HG03469 (cell line): ENCODE measurements at regions not wholly inside any gene's neighbourhood (a gene's known extent, or its start where the extent isn't known, plus 50 kb on each side); places are given as distances from the start of the nearest gene placed in this dataset.

ENCODE experiments used
- ATAC-seq: cut with Tn5 transposase; IDR thresholded peaks from one replicate; pipeline ENCODE4 v1.9.1; 2021; ENCODE audit warnings: mild to moderate bottlenecking, moderate library complexity, moderate number of reproducible peaks; ENCODE audit not compliant: unreplicated experiment

DNA sequence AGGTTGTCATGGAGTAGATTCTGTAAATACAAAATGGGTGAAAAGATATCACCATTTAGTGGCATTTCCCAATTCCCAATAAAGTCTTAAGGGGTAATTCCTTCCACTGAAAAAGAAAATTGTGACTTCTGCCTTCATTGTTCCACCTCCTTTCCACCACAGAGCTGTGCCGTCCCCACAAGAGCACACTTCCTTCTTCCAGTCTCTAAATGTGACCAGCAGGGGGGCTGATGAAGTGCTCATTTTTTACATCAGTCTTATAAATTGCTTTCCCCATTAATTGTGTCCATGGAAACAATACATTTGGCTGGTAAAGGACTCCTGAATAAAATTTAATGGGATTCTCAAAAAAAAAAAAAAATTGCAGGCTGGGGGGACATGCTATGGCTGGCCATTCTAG lies 260.8 kb upstream of the PSMD7 start:
- ATAC-seq = no peak

DNA sequence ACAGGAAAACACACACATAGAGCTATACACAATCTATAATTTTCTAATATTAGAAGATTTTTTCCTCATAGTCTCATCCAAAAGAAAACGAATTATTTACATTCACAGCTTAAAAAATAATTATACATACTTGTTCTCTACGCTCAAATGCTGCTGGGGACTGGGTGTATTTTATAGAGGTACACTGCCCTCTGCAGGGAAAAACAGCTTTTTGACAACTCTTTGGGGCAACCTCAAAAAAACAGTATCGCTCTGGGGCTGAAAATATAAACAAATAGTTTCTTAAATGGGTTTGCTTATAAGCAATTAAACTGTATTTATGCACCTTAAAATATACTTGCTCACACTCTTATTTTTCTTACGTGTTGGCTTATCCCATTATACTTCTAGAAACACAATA lies 261.8 kb upstream of the PSMD7 start:
- ATAC-seq = no peak

DNA sequence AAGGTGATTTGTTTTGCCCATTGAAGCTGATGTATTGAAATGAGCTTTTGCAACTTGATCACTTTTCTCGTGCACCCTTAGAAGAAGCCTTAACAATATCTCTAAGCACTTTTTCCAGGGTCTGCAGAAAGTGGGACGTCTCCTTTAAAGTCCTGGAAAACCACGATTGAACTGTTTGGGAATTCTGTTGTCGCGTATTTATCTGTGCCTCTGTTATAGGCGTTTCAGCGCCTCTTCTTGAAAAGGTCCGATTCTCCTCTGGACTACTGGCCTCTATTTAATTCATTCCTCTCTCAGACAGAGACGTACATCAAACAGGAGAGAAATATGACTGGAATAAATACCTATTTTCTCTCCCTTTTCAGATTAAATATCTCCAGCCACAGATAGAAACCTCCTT lies 262.4 kb upstream of the PSMD7 start:
- no peak for ATAC-seq

DNA sequence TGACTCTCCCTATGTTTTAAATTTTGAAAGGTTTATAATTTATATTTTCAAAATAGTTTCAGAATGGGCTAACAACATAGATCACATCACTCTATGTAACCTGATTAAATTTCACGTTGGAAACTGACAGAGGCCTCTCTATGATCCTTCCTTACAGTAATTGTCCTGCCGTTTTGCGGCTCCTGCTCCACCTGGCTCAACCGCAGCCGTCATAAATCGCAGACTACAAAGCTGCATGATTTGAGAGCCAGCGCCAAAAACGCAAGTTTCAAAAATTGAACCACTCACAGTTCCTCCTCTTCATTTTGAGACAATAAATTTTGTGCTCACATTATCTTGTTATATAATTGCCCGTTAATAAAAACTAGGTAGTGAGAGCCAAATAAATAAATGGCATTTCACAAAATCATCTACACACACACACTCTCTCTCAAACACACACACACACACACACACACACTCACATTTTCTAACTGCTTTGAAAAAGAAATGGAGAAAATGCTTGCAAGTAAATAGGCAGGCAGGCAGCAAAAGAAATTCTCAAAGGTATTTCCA lies 263.1 kb upstream of the PSMD7 start:
- no peak for ATAC-seq

DNA sequence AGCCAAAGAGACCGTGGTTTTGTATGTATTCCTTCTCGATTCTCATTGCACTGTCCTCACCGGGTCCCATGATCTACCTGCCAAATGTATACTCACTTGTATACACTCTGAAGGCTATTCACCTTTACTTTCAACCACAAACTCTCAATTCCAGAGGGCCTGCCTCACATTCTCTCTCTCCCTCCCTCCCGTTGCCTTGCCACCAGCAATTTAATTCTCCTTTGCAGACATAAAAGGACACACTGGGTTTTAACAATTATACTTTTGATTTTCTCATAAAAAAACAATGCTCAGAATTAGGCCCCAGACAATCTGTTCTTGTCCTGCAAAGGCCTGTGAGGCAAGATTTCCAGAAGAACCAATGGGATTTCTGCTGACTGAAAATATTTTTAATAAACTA lies 265.1 kb upstream of the PSMD7 start:
- no peak for ATAC-seq

DNA sequence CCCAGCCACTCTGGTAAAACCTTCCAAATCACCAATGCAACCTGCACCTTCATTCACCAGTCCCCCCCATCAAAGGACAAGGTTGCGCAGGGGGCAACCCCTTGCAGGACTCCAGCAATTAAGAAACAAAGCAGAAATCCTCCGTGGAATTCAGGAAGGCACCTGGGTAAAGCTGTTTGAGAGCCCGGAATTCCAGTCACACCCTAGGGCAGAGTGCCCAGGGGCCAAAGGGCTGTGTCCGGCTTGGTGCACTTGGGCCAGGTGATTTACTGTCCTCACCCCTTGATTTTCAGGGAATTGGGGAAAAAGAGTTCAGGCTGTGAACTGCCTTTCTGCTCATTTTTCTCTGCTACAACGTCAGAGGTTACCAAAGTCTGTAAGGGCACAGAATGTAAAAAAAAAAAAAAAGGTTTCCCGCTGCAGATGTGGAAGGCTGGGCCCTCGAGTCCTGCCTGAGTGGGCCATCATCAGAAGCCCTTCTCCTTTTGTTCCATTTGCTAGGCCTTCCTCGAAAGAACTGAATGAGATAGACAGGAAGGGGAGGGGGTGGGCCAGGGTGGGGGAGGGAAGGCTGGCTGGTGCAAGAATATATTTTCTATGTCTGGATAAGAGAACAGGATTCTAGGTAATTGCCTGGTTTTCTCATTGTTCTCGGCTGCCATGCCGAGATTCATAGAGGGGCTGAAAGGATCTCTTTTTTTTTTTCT lies 266.5 kb upstream of the PSMD7 start:
- ATAC-seq = no peak

DNA sequence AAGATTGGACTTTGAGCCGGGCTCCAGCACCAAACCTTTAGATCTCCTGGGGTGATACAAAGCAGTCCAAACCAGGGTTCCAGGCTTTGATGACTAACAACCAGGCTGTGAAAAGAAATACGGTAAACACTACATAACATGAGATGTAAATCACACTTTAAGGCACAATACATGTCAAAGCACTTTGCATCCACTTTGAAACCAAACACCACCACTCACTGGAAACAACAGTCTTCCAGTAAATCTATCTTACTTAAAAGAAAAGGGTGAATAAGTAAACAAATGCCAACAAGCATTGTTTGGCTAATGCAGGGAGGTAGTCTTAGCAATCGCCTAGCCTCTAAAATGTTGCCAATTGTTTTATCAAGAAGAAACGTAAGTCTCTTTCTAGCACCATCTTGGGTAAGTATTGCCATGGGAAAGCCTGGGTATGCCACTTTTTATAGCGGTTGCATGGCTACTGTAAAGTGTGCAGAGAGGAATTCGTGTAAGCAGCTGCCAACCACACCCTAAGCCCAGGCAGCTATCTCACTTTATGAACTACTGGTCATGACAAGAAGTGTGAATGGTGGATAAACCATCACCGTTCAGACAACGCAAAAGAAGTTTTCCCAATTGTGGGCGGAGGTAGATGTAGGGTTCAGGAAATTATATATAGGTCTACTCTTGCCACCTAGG lies 267.4 kb upstream of the PSMD7 start:
- ATAC-seq = no peak

DNA sequence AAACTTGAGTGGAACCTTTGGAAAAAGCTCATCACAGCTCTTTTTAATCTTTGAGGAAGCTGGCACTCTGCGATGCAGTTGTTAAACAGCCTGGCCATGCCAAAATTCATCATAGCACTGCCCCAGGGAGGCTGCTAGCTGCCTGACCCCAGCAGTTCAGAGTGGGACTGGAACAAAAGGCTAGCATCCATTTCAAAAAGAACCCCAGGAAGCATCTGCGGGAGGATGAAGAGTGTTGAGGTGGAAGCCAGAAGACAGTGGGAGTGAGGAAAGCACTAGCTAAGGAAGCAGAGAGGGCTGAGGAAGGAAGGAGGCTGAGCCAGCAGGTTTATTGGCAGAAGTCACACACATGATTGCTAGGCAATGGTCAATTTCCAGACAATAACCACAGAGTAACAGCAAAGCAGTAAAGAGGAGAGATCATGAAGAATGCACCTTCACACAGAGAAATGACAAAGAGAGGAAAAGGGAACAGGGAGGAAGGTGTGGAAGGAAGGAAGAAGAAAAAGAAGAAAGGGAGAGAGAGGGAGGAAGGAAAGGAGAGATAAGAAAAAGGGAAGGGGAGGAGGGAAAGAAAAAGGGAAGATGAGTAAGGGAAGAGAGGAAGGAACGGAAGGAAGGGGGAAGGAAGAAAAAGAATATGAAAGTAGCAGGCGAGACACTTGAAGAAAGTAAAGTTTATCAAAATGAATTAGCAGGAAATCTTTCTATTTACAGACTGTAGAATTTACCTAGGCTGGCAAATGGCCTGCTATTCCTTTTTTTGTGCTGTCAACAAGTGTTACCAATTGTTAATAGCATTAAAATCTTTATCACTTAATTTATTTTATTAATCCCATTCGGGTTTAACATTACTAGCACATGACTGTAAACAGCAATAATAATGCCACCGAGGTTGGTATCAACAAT lies 270.0 kb upstream of the PSMD7 start:
- ATAC-seq = no peak

DNA sequence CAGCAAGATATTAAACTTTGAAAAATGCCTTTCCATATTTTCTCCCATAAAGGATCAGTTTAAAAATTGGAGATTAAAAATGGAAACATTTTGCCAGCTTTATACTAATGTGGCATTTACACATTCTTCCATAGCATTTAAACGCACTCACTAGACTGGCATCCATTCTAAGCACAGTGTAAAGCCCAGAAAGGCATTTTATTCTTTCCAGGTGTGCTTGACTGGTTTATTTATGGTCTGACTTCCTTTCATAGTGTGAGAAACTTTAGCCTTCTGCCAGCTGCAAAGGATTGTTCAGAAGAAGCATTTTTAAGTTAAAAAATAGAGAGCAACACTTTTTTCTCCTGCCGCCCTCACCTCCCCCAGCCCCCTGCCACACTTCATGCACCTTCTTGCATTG lies 271.7 kb upstream of the PSMD7 start:
- no peak for ATAC-seq

DNA sequence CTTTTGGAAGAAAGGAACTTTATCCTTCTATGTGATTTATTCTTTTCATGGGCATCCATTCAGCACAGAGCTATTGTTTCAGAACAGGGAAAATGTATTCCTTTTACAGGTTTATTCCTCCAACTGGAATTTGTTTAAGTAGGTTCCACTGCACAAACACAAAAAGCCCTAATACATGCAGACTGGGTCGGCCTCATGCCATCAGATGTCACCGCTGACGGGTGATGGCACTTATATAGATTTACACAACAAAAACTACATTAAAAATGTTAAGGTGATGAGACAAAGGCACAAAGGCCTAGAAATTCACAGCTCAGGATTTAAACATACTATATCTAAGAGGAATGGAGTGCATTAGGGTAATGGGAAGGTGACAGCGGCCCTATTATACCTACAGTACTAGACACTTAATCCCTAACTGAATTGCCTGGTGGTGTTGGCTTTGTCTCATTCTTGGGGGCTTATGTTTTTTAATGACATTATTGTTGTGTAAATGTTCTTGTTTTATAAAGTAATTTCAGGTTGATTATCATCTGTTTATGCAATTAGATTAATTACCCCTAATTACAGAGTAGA lies 276.4 kb upstream of the PSMD7 start:
- no peak for ATAC-seq

DNA sequence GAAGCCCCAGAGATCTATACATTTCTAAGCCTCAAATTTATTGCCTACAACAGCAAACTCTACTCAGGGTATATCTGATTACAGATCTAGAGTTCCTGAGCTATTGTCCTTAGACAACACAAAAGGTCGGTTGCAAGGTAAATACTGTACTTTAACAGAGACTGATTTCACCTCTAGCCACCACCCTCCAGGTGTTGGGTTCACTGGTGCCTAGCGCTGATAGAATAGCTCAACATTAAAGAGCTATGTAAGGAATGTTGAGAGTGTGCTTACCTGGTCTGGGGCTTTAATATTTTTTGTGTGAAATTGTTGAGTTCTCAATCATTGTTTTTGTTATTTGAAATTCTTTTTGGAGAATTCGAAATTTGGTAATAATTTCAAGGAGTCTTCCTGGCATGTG lies 277.0 kb upstream of the PSMD7 start:
- ATAC-seq = no peak

DNA sequence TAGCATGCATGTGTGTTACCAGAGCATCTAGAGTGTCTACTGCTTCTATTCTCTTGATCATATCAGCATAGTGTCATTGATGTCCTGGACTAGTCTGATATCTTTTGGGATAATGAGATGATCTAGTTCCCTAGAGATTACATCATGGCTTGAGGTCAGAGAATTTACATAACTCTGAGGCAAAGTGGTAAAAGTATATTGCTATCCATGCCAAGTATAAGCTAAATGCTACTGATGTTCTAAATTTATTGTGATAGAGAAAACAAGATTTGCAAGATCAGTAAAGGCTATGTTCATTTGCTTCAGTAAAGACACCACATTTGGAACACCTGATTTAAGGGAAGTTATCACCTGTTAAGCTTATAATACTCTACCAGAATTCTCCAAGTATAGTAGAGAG lies 280.7 kb upstream of the PSMD7 start:
- no peak for ATAC-seq

DNA sequence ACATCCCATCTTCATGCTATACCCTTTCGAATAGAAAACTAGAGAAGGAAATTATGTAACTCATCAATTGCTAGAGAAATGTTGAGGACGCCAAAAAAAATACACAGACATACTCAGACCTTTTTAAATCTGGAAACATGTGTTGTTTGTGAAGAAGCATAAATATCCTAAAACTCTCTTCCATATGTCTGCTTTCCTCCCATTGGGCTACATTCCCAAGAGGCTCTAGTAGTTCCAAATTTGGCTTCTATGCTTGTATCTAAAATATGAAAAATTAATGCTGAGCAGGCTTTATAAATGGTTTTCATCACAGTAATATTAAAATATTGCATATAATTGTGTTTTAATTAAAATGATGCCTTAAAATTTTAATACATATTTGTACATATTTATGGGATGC lies 297.9 kb upstream of the PSMD7 start:
- no peak for ATAC-seq

DNA sequence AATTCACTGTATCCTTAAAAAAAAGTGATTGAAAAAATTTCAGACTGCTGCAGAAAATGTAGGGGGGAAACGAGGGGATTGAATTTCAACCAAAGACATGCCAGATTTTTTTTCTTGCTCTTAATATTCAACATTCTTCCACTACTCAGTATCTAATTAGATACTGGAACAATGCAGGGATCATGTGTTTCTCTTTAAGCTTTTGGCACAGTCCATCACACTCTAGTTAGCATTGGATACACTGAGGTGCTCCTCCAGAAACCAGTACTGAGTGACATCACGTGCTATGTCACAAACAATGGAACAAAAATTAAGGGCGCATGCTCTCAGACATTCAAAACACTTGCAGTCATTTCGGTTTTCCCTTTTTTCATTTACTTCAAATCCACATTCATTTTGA lies 298.6 kb upstream of the PSMD7 start:
- no peak for ATAC-seq

DNA sequence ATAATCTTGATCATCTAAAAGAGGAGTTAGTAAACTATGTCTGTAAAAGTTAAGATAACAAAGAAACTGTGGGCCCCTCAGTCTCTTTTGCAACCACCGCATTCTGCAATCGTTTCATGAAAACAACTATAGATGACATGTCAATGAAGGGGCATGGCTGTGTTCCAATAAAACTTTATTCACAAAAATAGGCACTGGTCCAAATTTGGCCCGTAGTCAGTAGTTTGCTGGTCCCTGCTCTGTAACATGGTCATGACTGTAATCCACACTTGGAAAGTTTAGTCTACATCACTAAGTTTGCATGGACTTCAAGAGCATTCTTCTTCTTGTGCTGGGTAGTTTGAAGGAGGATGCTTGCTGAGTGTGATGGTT lies 299.3 kb upstream of the PSMD7 start:
- no peak for ATAC-seq

DNA sequence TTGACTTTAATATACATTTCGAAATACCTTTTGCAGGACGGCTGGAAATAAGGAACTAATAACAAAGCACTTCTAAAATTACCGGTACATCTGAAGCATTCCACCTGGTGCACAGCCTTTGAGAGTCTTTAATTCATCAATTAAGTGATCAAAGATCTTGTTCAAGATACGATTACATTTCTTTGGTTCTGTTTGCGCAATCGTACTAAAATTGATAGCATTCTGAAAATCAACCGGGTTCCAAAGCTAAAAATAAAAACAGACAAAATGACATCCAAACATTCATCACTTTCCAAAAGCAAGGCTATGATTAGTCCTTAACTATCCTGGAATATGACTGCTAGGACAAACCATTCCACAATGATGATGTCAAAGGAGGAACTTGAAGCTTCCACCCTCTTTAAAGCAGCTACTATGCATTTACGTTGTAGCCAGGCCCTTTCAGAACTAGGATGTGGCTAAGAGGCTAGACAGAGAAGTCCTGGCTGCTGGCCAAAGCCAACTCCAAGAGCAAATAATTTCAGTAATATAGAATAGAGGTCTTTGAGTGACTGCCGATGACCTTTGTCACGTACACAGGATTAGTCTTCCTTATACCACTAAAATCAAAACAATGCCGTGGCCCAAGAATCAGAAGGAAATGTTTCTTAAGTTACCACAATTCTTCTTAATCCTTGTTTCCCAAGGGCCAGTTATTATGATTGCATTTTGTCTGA lies 299.8 kb upstream of the PSMD7 start:
- no peak for ATAC-seq

DNA sequence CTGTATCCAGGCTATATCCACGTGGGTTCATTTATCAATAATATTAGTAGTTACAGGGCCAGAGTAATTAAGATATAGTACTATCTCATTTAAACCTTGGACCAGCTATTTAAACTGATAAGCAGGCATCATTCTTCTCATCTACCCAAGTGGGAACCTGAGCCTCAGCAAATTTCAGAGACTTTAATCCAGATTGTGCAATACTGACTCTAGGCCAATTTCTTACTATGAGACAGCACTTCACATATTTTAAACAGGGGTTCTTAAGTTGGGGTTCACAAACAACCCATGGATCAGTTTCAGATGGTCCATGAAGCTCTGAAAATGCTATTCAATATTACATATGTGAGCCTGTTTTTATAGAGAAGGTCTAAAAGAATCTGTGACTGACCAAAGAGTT lies 302.7 kb upstream of the PSMD7 start:
- no peak for ATAC-seq

DNA sequence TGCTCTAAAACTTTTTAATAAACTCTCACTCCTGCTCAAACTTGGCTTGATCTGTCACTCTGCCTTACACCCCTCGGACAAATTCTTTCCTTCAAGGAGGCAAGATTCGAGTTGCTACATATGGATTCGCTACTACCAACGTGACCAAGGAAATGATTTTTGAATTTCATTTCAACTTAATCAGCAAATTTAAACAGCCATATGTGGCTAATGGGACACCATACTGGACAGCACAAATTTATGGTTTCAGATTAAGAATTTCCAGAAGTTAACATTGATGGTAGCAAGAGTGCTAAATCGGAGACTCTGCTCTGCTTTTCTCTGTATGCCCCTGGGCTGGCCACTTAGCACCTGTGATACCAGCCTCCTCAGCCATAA lies 318.2 kb upstream of the PSMD7 start:
- ATAC-seq = no peak

DNA sequence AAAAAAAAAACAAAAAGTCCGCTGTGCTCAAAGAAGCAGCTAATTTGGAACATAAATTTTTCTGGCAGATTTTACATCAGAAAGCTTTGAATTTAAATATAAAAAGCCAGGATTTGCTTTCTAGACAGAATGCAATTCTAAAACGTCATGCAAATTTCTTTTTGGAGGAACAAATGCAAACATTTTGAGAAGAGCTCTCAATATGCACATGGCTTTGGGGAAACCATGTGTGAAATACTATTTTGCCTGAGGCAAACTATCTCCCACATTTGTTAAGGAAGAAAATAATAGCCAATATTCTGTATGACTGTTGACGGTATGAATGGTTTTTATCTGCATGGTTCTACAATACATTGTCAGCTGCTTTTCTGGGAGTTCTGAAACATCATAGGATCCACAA lies 320.0 kb upstream of the PSMD7 start:
- ATAC-seq = no peak

DNA sequence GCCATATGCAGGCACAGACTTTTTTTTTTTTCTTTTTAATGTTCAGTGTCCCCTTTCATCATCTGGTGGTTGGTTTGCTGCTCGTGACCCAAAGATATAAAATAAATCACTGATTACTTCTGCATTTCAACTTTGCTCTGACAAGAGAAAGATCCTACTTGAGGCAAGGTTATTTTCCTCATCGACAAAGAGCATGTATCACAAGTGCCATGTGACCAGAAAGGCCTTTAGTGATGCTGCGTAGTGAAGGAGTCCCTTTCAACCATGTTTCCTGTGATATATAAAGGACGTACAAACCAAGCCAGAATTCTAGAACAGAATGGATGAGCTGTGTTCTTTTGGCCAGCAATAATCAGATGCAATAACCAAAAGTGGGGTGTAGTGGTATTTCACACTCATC lies 323.4 kb upstream of the PSMD7 start:
- no peak for ATAC-seq

DNA sequence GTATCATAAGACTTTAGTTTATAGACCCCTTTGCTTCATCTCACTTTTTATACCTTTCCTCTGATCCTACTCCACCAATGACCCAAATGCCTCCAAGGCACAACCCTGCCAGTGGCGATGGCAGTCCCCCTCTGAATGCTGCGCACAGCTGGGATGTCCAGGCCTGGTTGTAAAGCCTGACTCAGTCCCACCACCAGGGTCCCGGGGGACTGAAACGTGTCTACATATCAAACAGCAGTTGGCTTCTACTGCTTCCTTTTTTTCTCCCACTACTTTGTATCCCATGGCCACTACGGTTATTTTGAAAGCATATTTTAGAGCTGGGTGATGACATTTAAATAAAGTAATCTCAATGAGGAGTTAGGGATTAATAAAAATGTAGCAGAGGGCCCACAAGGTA lies 329.8 kb upstream of the PSMD7 start:
- ATAC-seq = no peak
